ENCODE measurements at regions not wholly inside any gene's neighbourhood (a gene's known extent, or its start where the extent isn't known, plus 50 kb on each side); places are given as distances from the start of the nearest gene placed in this dataset.

- TF ChIP-seq CTCF (IDR thresholded peaks at IDR 0.05; ENCODE audit: low read length) (no peak), EZH2 (IDR thresholded peaks at IDR 0.05; ENCODE audit: borderline replicate concordance, low read length) (no peak)
These were observed 80.2 kb upstream of the PIM1 start for GRCh38 chr6:37089783-37090182.
